LNCaP clone FGC (cell line): ENCODE measurements at regions not wholly inside any gene's neighbourhood (a gene's known extent, or its start where the extent isn't known, plus 50 kb on each side); places are given as distances from the start of the nearest gene placed in this dataset.
A peak's percentile ranks its signal among the peaks of the same experiment; 100 is the strongest.
"Not testable (repeated sequence)": the region's sequence is repeated elsewhere in the genome, so short reads cannot be mapped to it uniquely, and the experiment has no call there.

Source experiments
- DNase-seq: peaks from one replicate; pipeline ENCODE4 v3.0.0-alpha.2; 2011; ENCODE audit warnings: low read depth
- H3K4me3 ChIP-seq: 2 replicates; pipeline ENCODE4 v1.5.1; 2011; ENCODE audit warnings: mild to moderate bottlenecking, low read depth, low read length, control low read depth
- TF ChIP-seq, protein P1 (sequence below): IDR thresholded peaks from 2 replicates; pipeline ENCODE4 v1.5.1; 2012; ENCODE audit warnings: mild to moderate bottlenecking; ENCODE audit not compliant: control insufficient read depth, insufficient read depth; ENCODE audit errors: extremely low read depth

DNA sequence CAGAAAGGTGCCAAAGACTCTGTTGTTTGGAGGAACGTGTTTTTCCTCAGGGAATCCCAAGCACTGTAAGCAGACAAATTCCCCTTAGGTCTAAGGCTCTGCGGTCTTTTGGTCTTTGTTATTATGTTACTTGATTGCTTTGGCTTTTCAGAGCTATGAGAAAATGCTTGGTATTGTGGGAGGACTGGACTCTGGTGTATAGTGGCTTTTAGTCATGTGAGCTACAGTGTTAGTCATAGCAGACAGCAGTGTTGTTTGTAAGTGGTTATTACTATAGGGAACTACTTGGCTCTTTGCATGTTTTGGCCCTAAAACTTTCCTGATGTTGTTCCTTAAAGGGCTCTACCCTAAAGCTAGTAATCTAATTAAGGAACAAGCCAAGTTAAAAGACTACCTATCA is 956.2 kb upstream of the LRATD1 start:
- no peak overlapping the region for H3K4me3 ChIP-seq
- DNase-seq, result no peak
- TF ChIP-seq, protein P1, sequence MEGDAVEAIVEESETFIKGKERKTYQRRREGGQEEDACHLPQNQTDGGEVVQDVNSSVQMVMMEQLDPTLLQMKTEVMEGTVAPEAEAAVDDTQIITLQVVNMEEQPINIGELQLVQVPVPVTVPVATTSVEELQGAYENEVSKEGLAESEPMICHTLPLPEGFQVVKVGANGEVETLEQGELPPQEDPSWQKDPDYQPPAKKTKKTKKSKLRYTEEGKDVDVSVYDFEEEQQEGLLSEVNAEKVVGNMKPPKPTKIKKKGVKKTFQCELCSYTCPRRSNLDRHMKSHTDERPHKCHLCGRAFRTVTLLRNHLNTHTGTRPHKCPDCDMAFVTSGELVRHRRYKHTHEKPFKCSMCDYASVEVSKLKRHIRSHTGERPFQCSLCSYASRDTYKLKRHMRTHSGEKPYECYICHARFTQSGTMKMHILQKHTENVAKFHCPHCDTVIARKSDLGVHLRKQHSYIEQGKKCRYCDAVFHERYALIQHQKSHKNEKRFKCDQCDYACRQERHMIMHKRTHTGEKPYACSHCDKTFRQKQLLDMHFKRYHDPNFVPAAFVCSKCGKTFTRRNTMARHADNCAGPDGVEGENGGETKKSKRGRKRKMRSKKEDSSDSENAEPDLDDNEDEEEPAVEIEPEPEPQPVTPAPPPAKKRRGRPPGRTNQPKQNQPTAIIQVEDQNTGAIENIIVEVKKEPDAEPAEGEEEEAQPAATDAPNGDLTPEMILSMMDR, result no peak

DNA sequence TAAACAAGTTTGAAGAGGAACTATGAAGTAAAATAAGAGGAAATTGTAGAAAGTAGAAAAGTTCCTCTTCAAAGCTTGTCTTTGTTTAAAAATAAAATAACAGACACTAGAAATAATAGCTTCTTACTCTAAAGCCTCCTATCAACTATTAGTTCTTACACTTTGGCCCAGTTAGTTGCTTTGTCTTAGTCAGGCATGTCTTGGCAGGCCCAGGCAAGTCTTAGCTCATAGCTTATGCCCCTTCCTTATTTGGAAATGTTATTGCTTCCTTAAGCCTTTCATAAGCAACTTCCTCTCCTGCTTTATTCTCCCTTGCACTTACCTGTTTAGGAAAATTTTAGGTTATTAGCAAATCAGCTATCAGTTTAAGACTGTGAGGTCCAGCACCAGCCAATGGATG is 950.6 kb upstream of the LRATD1 start:
- H3K4me3 ChIP-seq, result no peak overlapping the region
- TF ChIP-seq, protein P1, result no peak
- no peak for DNase-seq

DNA sequence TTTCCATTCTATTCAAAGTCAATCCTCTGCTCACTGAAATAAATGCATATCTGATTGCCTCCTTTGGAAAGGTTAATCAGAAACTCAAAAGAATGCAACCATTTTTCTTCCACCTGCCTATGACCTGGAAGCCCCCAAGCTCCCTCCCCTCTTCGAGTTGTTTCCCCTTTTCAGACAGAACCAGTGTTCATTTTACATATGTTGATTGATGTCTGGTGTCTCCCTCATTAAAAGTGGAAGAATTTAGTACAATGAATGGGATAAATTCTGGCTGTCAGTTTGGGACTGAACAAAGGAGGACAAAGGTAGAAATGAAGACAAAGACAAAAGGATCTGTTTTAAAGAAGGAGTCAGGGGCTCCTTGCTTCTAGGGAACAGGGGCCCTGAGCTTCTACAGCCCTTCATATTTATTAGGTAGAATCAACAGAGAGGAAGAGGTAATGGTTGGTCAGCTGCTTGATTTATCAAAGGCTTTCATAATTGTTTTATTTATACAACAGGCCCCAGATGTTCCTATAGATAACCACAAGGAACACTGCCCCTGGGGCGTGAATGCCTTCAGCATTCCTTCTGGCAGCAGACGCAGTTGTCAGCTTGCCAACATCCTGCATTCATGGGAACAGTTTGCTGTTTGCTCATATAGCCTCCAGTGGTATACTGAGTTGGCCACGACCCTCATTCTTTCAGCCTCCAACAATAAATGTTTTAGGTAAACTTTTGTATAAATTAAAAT is 949.8 kb upstream of the LRATD1 start:
- TF ChIP-seq, protein P1, result no peak
- DNase-seq, result peak; percentile 88
- no peak overlapping the region for H3K4me3 ChIP-seq

DNA sequence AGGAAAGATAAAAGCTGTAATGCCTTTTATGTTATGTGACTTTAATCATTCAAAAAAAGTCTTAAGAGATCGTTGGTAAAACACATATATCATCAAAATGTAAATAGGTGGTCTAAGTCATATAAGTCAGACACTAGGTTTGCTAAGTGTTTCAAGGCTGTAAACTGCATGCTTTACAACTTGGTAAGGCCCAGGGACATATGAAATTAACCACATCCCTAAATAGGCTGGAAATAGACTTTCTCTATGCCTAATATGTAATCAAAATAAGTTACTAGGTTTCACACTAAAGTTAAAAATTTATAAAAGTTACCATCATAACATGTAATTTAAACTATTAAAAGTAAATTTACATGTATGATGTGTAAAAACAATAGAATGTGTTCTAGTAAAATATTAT is 946.3 kb upstream of the LRATD1 start:
- no peak for DNase-seq
- H3K4me3 ChIP-seq, result no peak overlapping the region
- TF ChIP-seq, protein P1, result no peak

DNA sequence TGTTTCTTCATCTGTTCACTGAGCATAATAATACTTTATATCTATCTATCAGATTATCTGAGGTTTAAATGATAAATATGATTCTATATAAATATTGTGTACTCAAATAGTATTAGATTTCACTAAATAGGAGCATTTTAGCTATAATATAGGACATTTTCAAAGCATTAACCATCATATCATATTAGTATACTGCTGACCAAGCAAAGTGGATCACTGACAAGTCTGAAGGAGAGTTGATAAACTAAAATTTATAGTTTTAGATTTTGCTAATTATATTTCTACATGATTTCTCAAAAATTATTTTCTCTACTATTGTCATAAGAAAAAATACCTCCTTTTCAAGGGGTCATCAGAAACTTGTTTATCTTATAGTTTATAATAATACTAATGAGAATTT is 937.8 kb upstream of the LRATD1 start:
- TF ChIP-seq, protein P1, result no peak
- H3K4me3 ChIP-seq, result no peak overlapping the region
- no peak for DNase-seq

DNA sequence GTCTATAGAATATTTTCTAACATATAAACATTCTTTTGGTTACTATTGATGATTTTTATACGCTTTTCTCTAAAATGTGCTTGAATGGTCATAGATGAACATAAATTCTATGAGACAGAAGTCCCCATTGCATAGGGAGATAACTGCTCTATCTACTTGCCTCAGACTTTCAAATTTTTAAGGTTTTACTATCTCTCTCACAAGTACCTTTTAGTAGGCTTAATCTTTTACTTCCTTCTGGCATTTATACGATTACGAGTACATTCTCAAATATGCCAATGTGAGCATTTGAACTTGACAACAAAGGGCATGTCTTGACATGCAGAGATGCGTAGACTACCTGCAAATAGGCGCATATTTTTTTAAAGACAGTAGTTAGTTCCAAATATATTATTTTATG is 935.9 kb upstream of the LRATD1 start:
- no peak overlapping the region for H3K4me3 ChIP-seq
- DNase-seq, result no peak
- TF ChIP-seq, protein P1, result no peak

DNA sequence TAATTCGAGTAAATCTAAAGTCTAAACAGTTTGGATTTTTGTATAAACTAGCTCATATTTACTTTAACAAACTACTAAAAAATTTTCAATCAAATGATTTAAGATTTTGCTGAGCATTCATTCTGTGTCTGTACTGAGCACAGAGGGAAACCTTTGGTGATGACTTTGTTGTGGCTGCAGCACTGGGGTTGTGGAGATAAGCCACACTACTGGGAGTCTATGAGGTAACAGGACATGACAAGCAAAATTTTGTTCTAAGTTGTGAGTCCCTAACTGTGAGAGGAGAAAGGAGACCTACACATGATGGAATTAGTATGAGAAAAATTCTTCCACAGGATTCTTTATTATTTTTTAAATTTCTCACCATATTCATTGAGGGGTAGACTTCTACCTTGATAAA is 933.7 kb upstream of the LRATD1 start:
- TF ChIP-seq, protein P1, result no peak
- no peak overlapping the region for H3K4me3 ChIP-seq
- no peak for DNase-seq

DNA sequence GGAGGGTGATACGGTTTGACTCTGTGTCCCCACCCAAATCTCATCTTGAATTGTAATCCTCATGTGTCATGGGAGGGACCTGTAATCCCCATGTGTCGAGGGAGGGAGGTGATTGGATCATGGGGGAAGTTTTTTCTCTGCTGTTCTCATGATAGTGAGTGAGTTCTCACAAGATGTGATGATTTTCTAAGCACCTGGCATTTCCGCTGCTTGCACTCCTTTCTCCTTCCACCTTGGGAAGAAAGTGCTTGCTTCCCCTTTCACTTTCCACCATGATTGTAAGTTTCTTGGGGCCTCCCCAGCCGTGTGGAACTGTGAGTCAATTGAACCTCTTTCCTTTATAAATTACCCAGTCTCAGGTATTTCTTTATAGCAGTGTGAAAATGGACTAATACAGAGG is 932.6 kb upstream of the LRATD1 start:
- DNase-seq, result not testable (repeated sequence)

More for the DNA sequence above, 932.6 kb upstream of the LRATD1 start:
- not testable (repeated sequence) for H3K4me3 ChIP-seq
